Fibroblast of villous mesenchyme (primary cell): ENCODE measurements at regions not wholly inside any gene's neighbourhood (a gene's known extent, or its start where the extent isn't known, plus 50 kb on each side); places are given as distances from the start of the nearest gene placed in this dataset.

Experiments used
- DNase-seq: peaks from one replicate; pipeline ENCODE4 v3.0.0-alpha.2; 2010; ENCODE audit warnings: low read depth
- H3K4me3 ChIP-seq: 2 replicates; pipeline ENCODE4 v1.5.1; 2011; ENCODE audit warnings: low read depth, mild to moderate bottlenecking, low read length
- CTCF ChIP-seq: IDR thresholded peaks from 2 replicates; pipeline ENCODE4 v1.5.1; 2012; ENCODE audit warnings: low read depth, mild to moderate bottlenecking, low read length; ENCODE audit not compliant: insufficient read depth

DNA sequence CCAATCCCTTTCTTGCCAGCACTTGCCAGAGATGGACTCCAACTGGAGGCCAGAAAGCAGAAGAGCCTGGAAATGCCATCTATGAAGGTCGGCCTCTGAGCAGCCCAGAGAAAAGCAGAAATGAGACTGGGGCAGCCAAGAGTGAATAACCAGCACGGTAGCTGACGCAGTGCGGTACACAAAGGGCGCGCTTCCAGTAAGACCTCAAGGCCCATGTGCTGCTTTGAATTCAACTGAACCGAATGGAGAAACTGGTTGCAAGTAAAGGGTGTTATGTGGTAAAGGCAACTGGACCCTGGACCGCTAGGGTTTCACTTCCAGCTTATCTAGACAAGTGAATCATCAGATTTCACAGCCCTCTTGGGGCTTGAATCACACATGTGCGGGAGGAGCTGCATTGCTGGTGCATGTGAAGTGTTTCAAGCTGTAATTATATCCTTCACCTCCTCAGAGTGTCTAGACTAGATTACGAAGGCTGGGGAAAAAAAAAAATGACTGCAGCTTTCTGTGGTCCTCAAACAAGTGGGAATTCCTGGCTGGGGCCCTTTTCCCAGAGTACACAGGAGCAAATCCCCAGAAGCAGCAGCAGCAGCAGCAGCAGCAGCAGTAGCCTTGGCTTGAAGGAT, 128.9 kb downstream of the CCDC34 start:
- no peak for TF ChIP-seq CTCF
- DNase-seq = peak; percentile 97
- H3K4me3 ChIP-seq = no peak overlapping the region

DNA sequence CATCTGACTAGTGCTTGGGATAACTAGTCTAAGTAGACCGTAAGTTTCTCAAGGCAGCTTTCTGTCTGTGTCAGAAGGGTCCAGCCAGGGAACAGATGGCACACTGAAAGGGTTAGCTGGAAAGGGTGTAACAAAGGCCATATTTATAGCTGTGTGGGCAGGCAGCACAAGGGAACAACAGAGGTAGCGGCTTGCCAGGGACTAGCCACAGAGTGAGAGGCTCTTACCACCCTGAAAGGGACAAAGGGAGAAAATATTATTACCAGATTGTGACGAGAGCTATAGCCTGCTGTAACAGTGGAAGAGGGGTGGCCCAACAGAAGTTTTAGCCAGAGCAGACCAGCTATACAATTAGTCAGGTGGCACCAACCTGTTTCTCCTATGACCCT, 129.4 kb downstream of the CCDC34 start:
- H3K4me3 ChIP-seq = no peak overlapping the region
- DNase-seq = no peak
- TF ChIP-seq CTCF = no peak

DNA sequence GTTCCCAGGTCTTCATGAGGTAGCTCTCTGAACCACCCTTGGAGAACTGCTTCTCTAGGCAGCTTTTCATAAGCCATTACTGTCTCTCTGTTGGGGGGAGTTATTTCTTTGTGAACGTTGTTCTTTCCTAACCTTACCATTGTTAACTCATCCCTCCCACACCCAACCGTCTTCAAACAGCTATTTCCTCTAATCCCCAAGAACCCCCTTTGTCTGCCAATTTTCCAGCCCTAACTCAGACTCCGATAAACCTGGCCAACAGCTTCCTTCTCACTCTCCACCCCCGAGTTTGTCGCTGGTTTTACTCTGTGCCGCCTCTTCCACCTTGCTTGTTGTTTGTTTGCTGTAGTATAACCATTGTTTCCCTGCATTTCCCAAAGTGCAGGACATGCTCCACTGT, 131.5 kb downstream of the CCDC34 start:
- no peak for TF ChIP-seq CTCF
- H3K4me3 ChIP-seq = no peak overlapping the region
- no peak for DNase-seq

GRCh38 chr11:27230192-27230572, 132.8 kb downstream of the CCDC34 start:
- DNase-seq = no peak
- no peak for TF ChIP-seq CTCF
- H3K4me3 ChIP-seq = no peak overlapping the region

- no peak for TF ChIP-seq CTCF
- no peak for DNase-seq
Observed at GRCh38 chr11:27229511-27230191, 133.4 kb downstream of the CCDC34 start.

GRCh38 chr11:27228906-27229290, 134.1 kb downstream of the CCDC34 start:
- DNase-seq = no peak
- no peak overlapping the region for H3K4me3 ChIP-seq
- no peak for TF ChIP-seq CTCF

More at GRCh38 chr11:27229511-27230191, 133.4 kb downstream of the CCDC34 start:
- H3K4me3 ChIP-seq = no peak overlapping the region

DNA sequence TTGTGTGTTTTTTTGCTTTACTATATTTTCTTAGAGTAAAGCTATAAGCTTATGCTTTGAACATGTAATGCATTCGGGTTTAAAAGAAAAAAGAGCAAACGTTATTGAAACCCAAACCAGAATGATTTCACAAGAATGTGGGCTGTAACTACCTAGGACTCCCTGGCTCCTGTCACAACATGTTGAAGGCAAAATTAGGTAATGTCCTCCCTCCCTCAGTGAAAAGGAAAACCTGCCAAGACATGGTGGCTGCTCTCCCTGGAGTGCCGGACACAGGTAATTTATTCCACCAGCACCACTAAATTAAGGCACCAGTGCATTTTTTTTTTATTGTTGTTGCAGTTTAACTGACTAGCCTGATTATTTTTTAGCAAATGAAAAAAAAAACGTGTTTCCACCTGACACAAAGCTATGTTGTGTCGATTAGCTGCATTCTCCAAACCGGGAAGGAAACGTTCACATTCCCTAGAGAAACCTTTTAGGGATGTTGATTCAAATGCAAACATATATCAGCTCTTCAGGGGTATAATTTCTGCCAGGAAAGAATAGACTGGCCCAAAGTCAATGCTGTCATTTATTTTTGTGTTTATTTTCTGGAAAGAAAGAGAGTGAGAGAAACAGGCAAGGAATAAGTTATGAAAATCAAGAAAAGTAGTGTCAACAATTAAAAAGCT, 134.6 kb downstream of the CCDC34 start:
- DNase-seq = no peak
- TF ChIP-seq CTCF = no peak
- H3K4me3 ChIP-seq = no peak overlapping the region
